HG02870 (cell line): ENCODE measurements at regions not wholly inside any gene's neighbourhood (a gene's known extent, or its start where the extent isn't known, plus 50 kb on each side); places are given as distances from the start of the nearest gene placed in this dataset.

Experiments
- ATAC-seq: cut with Tn5 transposase; IDR thresholded peaks from one replicate; pipeline ENCODE4 v1.9.1; 2021; ENCODE audit warnings: mild to moderate bottlenecking, moderate library complexity; ENCODE audit not compliant: unreplicated experiment

DNA sequence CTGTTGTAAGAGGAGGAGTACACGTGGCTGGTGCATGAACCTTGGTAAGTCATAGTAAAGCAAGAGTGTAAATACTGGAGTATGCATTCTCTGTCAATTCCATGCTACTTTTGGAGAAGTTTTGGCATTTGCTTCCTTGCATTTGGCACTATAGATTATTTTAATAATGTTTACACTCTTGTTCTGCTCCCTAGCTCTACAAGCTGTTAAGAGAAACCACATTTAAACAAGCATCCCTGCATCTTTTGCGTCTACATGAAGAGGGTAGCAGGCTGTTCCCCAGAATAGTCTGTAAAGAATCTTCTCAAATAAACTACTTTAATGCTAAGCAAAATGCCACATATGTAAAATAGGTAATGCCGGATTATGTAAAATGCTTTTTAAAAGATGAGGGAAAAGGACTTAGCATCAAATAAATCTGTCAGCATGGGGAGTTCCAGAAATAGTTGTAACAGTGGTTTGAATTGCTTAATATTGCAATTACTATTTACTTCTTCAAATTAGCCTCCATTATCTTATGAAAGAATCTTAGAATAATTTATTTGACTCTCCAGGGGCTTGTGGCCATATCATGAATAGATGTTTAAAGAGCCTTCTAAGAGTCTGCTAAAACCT is 2127.3 kb upstream of the WWC1 start:
- no peak for ATAC-seq

DNA sequence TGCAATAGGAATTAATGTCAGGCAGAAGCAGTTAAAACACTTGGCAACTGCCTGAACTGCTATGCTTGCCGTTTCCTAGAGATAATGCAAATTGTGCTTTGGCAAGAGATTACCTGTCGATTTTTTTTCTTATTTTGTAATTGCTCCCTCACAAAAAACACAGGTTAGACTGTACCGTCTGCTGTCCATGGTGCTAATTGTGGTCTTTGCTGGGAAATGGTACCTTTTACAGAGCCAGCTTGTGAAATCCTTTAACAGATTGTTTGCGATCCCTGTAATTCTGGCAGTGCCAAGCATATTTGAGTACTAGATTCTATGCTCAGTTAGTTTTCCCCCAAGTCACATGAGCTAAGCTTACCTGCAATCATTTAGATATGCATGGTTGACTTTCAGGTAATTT is 2125.8 kb upstream of the WWC1 start:
- no peak for ATAC-seq

- ATAC-seq, result no peak
Measured at GRCh38 chr5:166166071-166166470, 2125.4 kb upstream of the WWC1 start.

DNA sequence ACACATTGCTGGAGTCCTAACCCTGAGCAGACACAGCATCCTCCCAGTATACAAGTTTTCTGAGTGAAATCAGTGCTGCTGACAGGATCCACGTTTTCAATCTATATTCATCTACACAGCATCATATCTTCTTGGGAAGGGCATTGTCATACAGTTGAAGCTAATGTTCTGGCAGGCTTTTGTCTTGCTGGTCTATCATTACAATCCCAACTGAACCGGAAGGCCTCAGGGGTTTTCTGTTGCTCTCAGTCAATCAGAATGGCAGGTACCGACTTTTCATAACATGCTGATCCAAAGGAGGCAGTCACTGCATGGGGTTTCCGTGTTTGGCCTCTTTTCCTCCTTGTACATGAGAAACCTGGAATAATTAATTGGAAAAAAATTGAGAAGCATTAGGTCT is 2118.8 kb upstream of the WWC1 start:
- ATAC-seq, result no peak

GRCh38 chr5:166178411-166179080 is 2112.9 kb upstream of the WWC1 start:
- no peak for ATAC-seq

DNA sequence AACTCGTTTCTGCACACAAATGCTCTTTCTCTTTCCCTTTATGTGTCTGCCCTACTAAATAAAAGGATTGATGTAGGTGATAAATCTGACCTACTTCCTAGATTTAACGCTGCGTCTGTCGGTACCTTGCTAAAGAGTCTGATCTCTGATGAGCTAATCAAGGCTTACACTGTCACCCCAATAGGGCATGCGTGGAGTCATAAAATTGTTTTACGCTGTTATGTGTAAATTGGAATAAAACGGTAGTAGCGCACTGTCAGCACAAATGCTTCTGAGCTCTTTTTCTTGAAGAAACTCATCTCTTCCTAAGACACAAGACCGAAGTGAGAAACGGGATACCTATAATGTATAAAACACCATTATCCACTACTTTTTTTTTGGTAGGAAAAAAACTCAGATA is 2106.3 kb upstream of the WWC1 start:
- ATAC-seq, result no peak

GRCh38 chr5:166188501-166189325 is 2102.7 kb upstream of the WWC1 start:
- no peak for ATAC-seq

GRCh38 chr5:166192696-166193095 is 2098.7 kb upstream of the WWC1 start:
- ATAC-seq, result no peak

GRCh38 chr5:166195981-166196380 is 2095.5 kb upstream of the WWC1 start:
- no peak for ATAC-seq

DNA sequence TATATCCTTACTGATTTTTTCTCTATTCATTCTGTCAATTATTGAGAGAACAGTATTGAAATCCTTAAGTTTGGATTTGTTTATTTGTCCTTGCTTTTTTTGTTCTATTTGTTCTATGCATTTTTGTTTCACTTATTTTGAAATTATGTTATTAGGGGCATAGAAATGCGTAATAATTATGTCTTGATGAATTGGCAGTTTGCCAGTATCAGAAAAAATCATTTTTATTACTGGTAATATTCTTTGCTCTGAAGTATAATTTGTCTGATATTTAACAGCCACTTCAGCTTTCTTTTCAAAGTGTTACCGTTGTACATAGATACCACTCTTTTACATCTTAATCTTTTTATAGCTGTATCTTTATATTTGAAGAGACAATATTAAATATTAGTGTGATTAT is 2090.9 kb upstream of the WWC1 start:
- no peak for ATAC-seq

DNA sequence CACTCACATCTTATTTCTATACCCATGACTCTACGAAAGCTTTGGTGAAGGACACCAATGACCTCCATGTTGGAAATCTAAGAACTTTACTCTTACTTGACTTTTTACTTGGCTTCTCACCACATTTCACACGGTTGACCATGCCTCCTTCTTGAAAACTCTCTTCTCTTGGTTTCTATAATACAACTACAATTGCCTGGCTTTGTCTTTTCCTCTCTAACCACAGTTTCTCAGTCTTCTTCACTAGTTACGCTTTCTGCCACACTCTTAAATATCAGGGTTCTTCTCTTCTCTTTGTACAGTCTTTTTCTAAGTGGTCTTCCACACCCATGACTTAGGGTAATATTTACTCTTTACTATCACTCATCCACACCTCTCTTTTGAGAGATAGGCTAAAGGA is 2079.8 kb upstream of the WWC1 start:
- no peak for ATAC-seq

DNA sequence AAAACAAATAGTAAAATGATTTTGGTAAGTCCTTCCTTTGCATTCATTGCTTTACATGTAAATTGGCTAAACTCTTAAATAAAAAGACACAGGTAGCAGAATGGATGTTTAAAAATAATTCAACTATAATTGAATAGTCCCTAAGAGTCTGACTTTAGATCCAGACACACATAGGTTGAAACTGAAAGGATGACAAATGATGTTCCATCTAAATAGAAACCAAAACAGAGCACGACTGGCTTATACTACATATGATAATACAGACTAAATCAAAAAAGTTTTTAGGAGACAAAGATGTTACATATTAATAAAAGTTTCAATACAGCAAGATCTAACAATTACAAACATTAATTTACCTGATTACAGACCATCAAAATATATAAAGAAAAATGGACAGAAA is 2055.1 kb upstream of the WWC1 start:
- ATAC-seq, result no peak

GRCh38 chr5:166240705-166241104 is 2050.7 kb upstream of the WWC1 start:
- ATAC-seq, result no peak

- ATAC-seq, result no peak
Measured at GRCh38 chr5:166245556-166245955, 2045.9 kb upstream of the WWC1 start.

DNA sequence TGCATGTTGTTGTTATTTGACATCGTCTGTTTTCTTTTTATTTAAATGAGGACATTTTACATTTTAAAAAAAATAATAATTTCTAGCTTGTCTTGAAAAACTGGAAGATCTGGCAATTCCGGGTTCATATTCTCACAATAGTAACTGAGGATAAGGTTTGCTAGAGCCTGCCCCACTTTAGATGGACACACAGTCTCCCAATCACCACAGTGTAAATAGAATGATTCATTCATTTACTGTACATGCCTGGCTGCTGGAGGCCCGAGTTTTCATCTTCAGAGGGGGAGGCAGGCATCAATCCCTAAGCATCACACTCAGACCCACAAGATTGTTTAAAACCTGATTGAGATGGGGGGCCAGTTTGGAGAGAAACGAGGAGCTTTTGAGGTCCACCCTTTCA is 2039.7 kb upstream of the WWC1 start:
- ATAC-seq, result no peak

DNA sequence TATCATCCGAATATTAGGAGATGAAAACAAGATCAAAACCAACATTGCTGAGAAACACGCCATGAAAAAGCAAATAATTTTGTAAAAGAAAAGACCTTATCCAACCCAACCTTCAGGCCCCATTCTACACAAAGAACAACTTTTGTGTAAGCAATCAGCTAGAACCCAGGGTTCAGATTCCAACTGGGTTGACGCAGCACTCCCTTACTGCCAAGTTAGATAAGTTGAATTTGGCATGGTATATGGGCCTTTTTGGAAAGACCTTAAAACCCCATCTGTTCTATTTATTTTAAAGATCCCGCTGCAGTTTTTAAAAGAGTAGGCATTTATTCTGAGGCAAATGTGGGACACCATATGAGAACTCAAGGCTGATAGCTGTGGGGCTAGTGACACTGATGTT is 2033.8 kb upstream of the WWC1 start:
- ATAC-seq, result no peak

GRCh38 chr5:166262395-166262794 is 2029.0 kb upstream of the WWC1 start:
- no peak for ATAC-seq

GRCh38 chr5:166267907-166268306 is 2023.5 kb upstream of the WWC1 start:
- ATAC-seq, result no peak

- ATAC-seq, result no peak
Measured at GRCh38 chr5:166270712-166271111, 2020.7 kb upstream of the WWC1 start.

- ATAC-seq, result no peak
Measured at GRCh38 chr5:166276006-166276405, 2015.4 kb upstream of the WWC1 start.

DNA sequence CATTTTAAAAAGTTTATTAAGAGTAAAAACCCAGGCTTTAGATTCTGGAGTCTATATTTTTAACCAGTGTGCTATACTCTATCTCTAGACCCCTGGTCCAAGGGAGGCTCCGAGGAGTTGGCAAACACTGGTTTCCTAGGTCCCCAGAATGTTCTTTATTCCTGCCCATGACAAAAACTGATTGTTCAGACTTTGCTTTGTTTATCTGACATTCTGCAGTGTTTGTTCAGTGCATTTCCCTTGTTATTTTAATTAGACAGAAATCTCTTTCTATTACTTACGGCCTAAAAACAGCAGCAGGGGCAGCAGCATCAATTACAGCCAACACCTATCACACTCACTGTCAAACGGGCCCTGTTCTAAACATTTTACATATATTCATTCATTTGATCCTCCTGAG is 2011.6 kb upstream of the WWC1 start:
- ATAC-seq, result no peak

DNA sequence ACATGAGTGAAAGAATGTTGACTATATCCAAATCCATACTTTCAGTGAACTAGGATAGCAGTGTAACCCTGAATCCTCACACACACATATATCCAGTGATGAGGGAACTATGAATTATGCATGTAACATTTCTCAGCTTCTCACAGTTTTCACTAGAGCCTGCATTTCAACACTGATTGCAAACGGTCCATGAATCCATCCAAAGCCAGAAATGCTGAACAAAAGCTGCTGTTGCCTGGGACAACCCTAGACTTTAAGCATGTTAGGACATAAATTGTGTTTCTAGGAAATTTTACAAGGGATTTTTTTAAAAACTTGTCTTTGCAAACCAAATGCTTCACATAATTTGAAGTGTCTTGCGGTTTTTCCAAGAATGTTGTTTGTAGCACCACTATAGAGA is 2010.0 kb upstream of the WWC1 start:
- ATAC-seq, result no peak
